MV-4-11 (cell line): ENCODE measurements at regions not wholly inside any gene's neighbourhood (a gene's known extent, or its start where the extent isn't known, plus 50 kb on each side); places are given as distances from the start of the nearest gene placed in this dataset.

Experiments
- DNase-seq: peaks from one replicate; lab custom pipeline; 2025; lab: John Stamatoyannopoulos, UW

DNA sequence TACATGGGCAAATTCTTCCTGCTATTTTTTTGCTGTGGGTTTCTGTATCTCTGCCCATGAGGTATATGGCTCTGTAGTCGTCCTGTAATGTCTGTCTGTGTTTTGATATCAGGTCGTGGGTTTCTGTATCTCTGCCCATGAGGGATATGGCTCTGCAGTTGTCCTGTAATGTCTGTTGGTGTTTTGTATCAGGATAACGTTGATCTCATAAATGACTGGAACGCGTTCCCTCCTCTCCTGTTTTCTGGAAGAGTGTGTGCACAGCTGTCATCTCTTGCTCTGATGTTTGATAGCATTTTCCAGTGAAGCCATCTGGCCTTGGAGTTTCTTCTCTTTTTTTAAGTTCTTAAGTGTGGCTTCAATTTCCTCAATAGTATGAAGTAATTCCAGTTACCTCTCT, 57.2 kb downstream of the SOX1 start:
- DNase-seq: no peak

DNA sequence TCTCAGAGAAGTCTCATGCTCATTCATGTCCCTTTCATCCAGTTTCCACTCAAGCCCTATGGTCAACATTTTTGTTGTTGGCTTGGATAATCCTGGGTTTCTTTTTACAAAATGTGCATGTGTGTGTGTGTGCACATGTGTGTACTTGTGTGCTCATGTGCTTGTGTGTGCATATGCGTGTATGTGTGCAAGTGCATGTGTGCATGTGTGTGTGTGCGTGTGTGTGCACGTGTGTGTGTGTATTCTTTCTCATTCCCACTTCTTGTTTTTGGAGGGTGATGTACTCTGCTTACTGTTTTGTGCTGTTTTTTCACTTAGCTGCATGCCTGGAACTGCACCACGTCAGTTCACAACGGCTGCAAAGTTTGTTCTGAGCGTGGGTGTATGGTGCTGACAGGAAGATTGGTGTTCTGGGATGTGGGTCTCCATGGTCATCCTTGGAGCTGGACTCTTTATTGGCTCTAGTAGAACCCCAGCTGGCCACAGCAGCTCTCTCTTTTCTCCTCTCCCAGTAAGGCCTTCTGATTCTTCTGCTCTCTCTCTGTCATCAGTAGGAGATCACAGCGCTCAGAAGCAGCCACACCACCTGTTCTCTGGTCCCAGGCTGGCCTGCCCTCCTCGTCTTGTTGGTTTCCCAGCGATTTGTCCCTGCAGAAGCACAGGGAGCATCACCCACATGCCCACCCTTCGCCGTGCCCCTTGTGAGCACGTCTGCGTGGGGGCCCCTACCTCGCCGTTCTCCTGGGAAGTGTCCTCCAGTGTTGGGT, 60.8 kb downstream of the SOX1 start:
- DNase-seq: no peak

DNA sequence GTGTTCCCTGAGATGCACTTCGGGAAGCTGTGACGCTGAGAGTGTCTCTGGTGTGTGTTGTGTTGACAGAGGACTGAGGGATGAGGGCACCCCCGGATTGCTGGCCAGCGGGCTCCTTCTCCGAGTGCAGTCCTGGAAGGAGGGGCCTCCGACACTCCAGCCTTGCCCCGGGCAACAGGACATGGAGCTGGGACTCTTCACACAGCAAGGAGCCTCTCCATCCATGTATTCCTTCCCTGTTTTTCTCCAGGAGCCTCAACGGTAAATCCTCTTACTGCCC, 61.3 kb downstream of the SOX1 start:
- no peak for DNase-seq

DNA sequence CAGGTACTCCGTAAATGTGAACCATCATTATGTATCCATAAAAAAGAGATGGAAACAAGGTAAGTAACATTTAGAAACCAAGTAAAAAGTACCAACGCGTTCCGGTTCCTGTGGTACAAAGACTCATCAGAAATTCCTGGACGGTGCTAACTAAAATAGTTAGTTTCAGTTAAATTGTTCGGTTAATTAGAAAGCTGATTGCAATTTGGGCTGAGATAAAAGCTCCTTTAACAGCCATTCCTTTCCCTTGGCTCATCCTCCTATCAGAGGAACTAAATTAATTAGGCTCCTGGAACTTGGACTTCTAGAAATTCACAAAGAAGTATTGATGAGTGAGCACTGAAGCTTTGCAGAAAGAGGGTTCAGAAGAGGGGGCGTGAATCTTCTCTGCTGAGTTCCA, 63.5 kb downstream of the SOX1 start:
- DNase-seq: no peak

DNA sequence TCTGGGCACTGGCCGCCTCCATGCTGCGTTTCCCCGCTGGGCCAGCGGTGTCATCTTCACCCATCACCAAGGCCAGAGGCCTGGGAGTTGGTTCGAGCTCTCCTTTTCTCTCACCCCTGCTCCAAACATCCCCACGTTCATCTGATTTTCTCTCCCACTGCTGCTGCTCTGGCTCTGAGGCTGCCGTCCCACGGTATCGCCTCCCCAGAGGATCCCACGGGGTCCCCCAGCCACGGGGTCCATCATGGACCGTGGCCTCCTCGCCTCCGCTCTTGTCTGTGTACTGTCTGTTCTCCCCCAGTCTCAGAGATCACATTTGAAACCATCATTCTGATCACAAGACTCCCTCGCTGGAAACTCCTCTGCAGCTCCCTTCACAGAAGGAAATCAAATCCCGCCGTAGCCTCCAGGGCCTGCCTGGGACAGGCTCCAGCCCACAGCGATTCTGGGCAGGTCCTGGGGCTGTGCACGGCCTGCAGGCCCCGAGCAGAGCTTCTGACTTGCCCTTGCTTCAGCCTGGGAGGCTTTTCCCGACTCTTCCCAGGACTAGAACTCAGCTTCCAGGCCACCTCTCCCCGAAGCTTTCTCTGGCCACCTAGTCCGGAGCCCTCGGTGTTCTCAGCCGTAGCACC, 64.2 kb downstream of the SOX1 start:
- DNase-seq: no peak

DNA sequence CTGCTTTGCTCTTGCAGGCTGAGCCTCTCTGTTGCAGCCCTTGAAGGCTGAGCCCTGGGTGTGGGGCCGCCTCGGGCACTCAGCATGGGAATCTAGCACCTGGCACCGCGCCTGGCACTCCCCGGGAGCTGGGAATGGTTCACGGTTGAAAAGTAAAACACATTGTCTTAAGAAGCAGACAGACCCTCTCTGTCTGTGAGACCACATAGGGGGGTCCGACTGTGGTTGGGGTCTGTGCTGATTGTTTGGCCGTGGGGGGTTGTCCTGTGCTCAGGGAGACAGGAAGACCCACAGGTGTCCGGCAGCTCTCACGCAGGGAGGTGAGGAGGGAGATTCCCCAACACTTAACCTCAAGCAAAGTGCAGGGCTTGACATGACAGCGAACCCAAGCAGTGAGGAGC, 64.8 kb downstream of the SOX1 start:
- DNase-seq: no peak

DNA sequence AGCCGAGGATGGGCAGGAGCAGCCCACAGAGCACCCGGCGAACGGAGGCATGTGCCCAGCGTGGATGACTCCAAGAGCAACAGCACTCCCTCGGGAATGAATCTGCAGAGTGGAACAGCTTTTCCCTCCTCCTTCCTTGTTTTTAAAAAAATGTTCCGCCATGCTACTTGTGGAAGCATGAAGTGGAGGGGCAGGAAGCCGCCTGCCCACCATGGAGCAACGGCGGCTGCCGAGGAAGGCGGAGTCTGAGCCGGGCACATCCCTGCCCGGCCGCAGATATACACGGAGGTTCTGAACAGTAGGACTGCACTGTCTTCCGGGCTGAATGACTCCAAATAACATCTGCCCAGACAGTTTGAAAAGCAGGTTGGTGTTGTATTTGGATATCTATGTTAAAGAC, 65.2 kb downstream of the SOX1 start:
- no peak for DNase-seq

DNA sequence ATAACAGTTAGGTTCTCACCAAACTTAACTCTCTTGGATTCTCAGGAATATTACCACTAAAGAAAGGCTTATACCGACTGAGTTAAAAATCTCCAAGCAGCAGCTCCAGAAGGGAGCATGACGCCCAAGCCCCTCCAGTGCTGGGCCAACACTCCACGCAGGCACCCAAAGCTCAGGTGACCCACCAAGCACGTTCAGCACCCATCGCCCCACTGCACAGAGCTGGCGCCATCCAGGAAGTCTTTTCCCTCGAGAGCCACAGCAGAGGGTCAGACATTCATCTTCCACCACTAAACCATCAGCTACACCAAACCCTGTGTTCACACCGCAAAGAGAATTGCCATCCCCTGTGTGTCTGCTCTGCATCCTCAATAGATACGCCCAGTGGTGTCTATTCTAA, 65.7 kb downstream of the SOX1 start:
- no peak for DNase-seq

DNA sequence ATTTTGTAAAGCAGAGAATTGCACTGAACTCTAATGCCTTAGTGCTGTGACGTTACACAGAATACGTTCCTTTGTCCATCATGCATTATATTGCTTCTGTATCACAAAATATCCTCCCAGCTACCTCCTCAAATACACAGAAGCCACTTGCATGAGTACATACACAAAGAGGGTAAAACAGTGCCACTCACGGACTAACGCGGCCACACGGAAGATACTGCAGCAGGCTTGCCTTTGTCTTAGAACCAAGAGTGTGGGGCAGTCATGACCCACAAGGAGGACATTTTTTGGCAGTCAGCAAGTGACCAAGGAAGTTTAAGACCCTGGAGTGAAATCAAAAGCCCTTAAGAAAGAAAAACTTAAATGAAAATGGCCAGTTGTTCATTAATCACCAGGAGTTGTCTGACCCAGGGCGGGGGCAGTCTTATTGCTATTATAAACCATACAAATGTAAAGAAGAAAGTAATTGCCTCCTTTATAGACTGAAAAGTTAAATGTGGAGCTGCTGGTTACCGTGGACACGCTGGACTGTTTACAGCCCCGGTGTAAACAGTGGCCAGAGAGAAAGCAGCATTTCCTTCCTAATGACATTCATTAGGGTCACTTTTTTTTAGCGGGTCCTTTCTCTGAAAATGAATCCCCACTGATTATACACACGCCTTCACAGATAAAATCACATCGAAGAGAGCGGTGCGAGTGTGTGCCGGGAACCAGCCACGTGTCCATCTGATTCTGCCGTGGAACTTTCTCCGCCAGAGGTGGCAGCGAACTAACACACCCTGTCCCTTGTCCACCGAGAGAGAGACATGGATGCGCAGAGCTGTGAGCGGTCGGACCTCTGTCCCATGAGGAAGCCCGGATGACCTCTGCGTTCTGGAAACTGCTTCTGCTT, 66.8 kb downstream of the SOX1 start:
- DNase-seq: no peak

DNA sequence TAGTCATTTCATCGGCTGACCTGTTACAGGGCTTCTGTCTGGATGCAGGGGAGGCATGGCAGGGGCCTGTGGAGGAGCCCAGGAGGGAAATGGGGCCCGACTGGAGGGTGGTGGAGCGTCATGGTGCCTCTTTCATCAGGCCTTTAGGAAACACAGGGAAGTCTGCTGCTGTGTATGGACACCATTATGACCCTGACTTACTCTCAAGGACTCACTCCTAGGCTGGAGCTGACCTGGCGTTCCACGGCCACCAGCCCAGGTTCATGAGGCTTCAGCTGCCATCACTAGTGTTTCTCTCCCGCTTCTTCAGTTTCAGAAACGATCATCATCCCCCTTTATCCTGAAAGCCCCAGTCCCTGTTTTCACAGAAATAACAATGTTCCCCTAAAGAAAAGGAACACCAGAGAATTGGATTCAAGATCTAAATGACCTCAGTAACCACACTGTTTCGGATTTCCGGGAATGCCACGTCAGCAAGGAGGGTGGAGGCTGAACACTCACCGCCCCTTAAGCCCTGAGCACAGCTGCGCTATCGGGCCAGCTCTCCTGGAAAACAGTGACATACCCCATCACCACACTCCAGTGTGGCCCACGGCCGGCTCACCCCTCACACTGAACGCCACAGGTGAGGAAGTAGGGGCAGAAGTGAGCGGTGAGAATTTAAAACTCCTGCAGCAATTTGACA, 67.6 kb downstream of the SOX1 start:
- DNase-seq: no peak

DNA sequence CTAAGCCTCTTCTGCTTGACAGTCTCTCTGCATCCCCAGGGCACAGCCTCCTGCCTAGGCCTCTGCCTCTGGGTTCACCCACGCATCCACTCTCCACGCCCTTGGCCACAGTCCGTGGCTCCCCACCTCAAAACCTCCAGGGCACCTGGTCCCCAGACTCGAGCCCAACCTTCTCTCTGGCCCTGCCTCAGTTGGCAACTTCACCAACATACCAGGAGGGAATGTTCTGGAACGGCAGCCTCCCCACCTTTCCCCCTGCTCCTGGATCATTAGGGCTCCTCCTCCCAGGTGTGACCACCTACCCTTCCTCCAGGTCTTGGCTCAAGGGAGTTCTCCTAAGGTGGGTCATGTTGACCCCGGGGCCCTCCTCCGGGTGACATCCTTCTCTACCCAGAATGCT, 69.1 kb downstream of the SOX1 start:
- no peak for DNase-seq

DNA sequence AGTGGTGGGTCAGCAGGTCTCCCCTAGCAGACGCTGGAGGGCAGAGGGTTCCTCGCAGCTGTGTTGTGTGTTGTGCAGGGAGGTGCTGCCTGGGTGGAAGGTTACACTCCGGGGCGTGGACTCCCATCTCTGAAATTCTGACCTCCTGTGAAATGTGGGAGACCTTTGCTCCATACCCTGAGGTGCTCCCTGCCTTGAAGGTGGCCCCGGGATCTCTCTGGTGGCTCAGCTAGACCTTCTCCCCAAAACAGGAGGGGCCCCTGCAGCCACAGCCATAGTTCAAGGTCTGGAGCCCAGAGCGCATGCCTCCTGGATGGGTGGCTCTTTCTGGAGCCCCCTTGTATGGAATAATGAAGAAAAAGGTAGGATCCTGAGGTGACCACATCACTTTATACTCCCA, 70.2 kb downstream of the SOX1 start:
- DNase-seq: no peak

DNA sequence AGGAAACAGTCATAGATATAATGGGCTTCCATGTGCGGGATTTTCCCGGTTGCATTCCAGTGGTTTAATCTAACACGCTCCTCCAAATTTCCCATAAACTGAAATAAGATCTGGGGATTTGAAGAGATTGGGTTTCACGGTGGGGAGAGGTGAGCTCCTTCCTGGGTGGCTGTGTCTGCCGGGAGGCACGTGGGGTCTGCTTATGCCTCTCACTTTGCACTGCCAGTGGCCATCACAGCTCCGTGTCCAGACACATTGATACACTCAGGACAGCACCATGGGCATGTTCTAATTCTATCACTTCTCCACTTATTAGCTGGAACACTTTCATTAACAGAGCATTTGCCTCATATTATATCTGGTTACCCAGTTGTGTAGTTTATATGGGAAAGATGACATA, 73.4 kb downstream of the SOX1 start:
- no peak for DNase-seq

DNA sequence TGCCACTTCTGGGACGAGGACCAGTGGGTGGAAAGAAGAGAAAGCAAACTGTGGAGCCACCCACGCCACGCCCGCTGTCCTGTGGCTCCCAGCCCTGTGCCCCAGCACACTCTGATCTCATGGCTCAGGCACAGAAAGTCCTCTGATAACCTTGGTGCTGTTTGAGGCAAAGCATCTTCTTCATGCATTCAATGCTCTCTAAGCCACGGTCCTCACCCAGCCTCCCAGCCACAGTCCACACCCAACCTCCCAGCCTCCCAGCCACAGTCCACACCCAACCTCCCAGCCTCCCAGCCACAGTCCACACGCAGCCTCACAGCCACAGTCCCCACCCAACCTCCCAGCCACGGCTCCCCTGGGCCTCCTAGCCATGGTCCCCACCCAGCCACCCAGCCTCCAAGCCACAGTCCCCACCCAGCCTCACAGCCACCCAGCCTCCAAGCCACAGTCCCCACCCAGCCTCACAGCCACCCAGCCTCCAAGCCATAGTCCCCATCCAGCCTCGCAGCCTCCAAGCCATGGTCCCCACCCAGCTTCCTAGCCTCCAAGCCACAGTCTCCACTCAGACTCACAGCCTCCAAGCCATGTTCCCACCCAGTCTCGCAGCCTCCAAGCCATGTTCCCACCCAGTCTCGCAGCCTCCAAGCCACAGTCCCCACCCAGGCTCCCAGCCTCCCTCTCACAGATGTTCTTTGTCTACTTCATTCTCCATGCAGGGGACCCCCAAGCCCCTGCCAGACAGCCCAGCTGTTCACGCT, 74.9 kb downstream of the SOX1 start:
- DNase-seq: no peak

DNA sequence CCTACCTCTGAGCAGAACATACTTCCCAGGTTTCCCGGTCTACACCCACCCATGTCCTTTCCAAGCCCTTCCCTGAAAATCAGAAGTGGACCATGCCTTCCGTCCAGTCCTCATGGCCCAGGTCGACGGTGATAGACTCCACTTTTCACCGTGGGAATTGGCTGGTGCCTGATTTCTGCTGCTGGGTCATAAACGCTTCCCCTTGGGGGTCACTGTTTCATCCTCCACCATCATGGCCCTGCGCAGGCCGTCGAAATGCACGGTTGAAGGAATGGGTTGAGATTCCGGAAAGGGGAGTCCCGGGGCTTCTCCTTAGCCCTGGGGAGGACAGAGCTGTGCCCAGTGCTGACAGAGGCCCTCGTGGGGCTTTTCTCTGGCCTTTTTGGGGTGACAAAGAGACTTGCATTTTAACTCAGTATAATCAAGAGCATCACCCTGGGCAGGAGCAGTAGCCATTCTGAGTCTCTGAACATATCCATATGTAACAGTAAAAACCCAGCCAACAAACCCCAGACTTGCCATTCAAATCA, 75.5 kb downstream of the SOX1 start:
- DNase-seq: no peak

DNA sequence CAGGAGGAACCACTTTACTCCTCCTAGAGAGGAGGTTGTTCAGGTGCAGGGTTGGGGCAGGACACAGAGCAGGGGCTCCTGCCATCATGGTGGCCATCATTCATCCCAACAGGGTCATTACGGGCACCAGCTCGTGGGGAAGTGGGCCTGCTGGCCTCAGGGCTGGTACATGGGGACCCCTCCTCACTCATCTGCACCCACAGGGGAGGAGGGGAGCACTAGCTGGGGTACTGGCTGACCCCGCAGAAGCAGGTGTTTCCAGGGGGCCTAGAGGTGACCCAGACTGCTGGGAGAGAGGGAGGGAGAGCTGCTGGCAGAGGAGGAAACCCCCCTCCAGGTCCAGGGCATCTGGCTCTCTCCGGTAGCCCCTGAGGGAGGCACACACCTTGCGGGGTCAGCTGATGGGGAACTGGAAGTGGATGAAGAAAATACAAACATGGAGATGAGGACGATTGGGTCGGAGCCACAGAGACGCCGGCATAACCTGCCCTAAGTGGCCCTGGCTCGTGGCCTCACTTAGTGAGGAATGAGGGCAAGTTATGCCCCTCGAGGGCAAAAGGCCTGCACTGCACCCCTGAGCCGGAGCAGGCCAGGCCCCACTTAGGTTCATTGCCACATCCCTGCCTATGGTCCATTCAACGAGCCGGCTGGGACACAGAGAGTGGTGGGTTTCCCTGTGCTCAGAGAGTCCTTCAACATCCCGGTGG, 76.2 kb downstream of the SOX1 start:
- DNase-seq: no peak

DNA sequence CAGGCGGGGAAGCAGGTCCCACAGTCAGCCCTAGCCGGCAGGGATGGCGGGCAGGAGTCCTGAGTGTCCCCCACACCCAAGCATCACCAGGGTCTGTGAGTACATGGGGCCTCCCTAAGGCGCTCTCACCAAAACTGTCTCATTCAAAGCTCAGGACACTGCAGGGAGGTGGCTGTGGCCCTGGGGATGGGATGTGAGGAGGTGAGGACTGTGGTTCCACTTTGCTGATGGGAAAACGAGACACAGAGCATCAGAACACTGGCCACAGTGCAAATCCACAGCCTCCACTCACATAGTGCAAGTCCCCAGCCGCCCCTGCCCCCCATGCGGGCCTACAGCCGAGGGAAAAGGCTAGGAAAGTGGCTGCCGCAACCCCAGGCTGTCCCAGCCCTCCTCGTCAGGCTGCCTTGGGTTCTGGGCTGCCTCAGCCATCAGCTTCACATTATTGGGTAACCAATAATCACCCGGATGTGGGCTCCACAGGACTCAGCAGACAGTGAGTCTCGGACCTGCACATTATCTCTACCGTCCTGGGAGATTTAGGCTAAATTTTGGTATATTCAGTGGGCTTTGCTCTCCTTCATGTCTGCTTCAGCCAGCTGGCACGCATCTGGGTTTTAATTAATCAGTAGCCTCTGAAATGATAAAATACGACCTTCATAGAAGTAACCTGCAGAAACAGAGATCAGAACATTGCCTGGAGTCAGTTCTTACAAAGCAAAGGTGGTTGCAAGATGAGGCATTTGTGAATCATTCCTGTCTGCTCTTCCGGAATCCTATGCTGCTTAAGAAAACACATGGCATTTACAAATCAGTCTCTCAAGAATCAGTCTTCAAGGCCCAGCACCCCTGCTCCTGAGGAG, 77.0 kb downstream of the SOX1 start:
- no peak for DNase-seq

DNA sequence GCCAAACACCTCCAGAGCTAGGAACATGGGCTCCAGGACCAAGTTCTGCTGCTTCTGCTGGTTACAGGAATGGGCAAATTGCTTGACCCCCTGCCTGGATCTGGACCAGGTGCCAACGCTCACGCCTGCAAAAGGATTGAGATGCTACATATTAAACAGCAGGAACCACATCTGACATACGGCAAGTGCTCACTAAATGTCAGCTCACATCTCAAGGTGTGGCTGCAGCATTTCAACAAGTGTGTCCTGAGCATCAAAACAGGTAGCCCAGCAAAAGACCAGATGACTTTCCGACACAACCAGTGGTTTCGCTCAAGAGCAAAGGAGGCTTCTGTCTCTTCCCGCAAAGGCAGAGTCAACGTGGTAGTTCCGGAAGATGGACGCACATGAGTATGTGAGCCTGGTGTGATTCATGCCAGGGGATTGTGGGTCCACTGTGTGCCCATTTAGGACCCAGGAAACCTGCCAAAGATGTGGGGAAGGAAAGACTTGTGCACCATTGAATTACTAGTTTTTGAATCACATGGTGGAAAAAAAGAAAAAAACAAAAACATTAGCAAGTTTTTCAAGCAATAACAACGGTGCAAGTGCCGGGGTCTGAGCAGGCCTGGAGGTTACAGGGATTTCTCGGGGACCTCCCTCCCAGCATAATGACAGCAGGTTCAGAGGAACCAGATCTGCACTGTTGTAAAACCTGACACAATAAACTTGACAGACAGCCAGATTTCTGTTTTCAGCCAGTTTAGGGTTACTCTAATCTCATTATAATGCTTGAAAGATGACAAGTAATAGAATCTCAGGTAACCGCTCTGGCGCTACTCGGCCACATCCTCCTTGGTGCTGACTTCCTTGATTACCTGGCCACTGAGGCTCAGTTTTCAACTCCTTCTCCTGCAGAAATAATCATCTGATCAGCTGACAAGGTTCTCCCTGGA, 77.9 kb downstream of the SOX1 start:
- DNase-seq: no peak
